ENCODE measurements at regions not wholly inside any gene's neighbourhood (a gene's known extent, or its start where the extent isn't known, plus 50 kb on each side); places are given as distances from the start of the nearest gene placed in this dataset.

DNA sequence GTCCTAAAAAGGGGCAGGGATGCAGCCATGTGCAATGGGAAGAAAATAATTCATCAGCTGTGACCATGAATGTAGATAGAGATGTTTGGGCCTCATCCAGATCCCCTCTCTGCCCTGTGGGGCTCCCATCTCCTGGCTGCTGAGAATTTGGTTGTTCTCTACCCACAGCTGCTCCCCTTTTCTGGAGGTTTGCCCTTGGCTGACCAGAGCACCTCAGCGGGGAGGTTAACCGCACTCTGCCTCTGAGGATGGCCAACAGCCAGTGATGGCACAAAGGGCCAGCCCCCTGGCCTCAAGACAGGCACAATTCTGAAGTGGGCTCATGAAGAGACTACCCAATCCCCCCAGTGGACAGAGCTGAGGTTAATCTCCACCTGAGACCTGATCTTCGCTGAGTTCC, 61.5 kb upstream of the SERP2 start:
- DNase-seq = no peak

DNA sequence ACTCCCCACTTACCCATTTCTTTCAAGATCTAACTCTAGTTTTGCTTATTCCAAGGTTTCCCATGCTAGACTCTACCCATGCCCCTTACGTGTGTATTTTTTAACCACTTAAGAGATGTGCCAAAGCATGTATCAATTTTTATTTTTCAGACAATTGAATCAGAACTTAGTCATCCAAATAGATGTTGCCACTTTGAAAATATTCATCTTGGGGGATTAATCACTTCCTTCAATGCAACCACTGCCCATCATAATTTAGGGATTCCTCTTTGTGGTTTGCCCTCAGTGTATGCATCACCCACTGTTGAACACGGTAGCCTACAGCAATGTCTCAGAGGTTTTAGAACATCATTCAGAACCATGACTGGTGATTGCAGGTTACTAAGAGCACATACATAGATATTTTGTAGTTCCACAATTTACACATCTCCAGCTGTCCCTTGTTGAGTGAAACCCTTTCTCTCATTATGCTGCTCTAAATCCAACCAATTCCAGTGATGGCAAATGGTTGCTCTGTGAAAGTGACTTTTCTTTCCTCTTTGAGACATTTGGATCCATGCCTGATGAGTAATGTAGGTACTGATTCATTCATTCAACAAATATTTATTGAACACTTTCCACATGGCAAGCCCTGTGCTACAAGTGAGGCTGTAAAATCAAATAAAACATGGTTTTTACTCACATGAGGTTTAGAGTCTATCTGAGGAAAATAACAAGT, 60.6 kb upstream of the SERP2 start:
- DNase-seq = no peak

- peak; percentile 89 for DNase-seq
Measured at GRCh38 chr13:44313674-44314073, 60.0 kb upstream of the SERP2 start.

DNA sequence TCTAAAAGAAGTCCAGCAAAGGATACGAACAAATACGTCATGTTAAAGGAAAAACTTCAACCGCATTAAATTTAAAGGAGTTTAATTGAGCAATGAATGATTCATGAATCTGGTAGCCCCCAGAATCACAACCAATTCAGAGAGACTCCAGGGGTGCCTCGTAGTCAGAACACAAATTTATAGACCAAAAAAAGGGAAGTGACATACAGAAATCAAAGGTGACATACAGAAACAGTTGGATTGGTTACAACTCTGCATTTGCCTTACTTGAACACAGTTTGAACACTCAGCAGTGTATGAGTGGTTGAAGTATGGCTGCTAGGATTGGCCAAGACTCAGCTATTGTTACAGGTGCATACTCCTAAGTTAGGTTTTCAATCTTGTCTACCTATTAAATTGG, 59.5 kb upstream of the SERP2 start:
- DNase-seq = peak; percentile 44

DNA sequence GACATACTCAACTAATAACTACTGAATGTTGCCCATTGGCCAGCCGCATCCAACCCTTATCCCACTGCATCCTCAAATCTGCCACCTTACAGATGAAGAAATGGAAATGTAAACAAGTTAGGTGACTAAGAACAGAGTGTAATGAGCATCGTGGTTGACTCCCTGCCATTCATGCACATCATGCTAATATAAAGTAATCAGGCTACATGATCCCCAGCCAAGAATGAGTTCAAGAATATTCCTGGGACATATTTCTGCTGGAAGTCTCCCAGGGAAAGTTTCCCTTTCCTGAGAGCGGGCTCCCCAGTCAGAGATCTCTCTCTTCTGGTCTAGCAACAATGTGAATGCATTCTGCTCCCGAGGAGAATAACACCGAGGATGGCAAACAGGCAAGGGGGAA, 55.9 kb upstream of the SERP2 start:
- DNase-seq = no peak

GRCh38 chr13:44318161-44318560, 55.5 kb upstream of the SERP2 start:
- no peak for DNase-seq

DNA sequence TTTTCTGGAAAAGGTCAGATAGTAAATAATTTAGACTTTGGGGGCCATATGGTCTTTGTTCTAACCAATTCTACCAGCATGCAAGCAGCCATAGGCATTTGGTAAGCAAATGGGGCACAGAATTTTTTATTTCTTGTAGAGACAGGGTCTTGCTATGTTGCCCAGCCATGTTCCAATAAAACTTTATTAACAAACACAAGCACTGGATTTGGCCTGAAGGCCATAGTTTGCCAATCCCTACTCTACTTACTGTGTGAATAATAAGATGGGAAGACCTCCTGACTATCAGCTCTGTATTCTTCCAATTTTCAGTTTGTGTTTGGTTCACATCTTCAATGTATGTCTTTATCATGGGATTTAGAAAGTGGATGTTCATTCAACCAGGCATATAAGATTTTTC, 53.0 kb upstream of the SERP2 start:
- no peak for DNase-seq

GRCh38 chr13:44321961-44322360, 51.7 kb upstream of the SERP2 start:
- DNase-seq = no peak

GRCh38 chr13:44322928-44323327, 50.7 kb upstream of the SERP2 start:
- DNase-seq = no peak

GRCh38 chr13:44323754-44324153, 49.9 kb upstream of the SERP2 start:
- no peak for DNase-seq

Data from hematopoietic multipotent progenitor cell treated with erythropoietin and hydrocortisone succinate and interleukin-3 and kit ligand, for 6 days (in vitro differentiated cells).